WTC11 (cell line): ENCODE measurements at regions not wholly inside any gene's neighbourhood (a gene's known extent, or its start where the extent isn't known, plus 50 kb on each side); places are given as distances from the start of the nearest gene placed in this dataset.

Experiments
- ATF1 ChIP-seq: sonication (generic); formaldehyde crosslinking; IDR thresholded peaks from 2 replicates; pipeline ENCODE4 v1.8.1; 2023; ENCODE audit warnings: mild to moderate bottlenecking, moderate library complexity, missing genetic modification reagents
- PREB ChIP-seq: sonication (generic); formaldehyde crosslinking; IDR thresholded peaks from 2 replicates; pipeline ENCODE4 v1.8.1; 2022; ENCODE audit warnings: mild to moderate bottlenecking, missing genetic modification reagents, moderate library complexity, borderline replicate concordance
- TF ChIP-seq, protein P1 (sequence below): fragments of 200-600 bp; IDR thresholded peaks from 2 replicates; pipeline ENCODE4 v1.8.0; 2022; ENCODE audit warnings: antibody characterized with exemption

DNA sequence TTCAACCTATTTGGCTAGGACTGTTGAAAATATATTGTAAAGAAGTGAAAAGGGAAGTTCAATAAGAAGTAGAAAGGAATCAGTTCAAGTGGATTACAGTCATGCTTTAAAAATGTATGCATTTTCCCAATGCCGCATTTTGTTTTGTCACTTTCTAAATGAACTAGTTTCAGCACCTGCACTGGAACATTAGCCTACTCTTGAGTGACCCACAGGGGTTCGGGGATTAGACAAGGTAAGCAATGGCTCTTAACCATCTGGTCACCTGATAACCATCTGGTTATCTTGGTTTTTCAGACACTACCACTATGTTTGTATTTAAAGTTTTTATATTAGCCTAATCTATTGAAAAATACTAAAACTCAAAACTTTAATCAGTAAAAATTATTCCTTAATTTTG lies 97.6 kb downstream of the CD164 start:
- TF ChIP-seq, protein P1, sequence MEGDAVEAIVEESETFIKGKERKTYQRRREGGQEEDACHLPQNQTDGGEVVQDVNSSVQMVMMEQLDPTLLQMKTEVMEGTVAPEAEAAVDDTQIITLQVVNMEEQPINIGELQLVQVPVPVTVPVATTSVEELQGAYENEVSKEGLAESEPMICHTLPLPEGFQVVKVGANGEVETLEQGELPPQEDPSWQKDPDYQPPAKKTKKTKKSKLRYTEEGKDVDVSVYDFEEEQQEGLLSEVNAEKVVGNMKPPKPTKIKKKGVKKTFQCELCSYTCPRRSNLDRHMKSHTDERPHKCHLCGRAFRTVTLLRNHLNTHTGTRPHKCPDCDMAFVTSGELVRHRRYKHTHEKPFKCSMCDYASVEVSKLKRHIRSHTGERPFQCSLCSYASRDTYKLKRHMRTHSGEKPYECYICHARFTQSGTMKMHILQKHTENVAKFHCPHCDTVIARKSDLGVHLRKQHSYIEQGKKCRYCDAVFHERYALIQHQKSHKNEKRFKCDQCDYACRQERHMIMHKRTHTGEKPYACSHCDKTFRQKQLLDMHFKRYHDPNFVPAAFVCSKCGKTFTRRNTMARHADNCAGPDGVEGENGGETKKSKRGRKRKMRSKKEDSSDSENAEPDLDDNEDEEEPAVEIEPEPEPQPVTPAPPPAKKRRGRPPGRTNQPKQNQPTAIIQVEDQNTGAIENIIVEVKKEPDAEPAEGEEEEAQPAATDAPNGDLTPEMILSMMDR = no peak
- no peak for TF ChIP-seq PREB (CRISPR knock-in tag)
- TF ChIP-seq ATF1 (CRISPR knock-in tag) = no peak
